HCT116 (cell line): ENCODE measurements at regions not wholly inside any gene's neighbourhood (a gene's known extent, or its start where the extent isn't known, plus 50 kb on each side); places are given as distances from the start of the nearest gene placed in this dataset. TPM values are rescaled to one million over a fixed set of nuclear protein-coding genes. Genes with fewer than 3 reads are reported as not detected.

Experiments
- POLR2A ChIP-seq: IDR thresholded peaks from 2 replicates; pipeline ENCODE4 v1.7.0; 2011; ENCODE audit warnings: borderline replicate concordance; ENCODE audit not compliant: insufficient read depth, insufficient read length; ENCODE audit errors: extremely low read depth
- YY1 ChIP-seq: IDR thresholded peaks from 2 replicates; pipeline ENCODE4 v1.6.1; 2011; ENCODE audit warnings: low read length, low read depth, moderate library complexity, mild to moderate bottlenecking; ENCODE audit not compliant: insufficient replicate concordance; ENCODE audit errors: extremely low read depth
- microRNA counts: library from miRNA; unstranded; fragments of <30 nt; microRNA quantifications from one replicate; lab custom pipeline; 2015
- microRNA-seq: library from miRNA; unstranded; fragments of <30 nt; microRNA quantifications from one replicate; pipeline ENCODE4, GENCODE V29; 2016; ENCODE audit warnings: borderline number of aligned reads
- TF ChIP-seq, protein P1 (sequence below), 3 experiments: fragments of 200-600 bp in 1 of 3; sonication (generic) in 1 of 3; IDR thresholded peaks in 2 of 3; conservative IDR thresholded peaks in 1 of 3; 2 replicates each; pipeline ENCODE4 v1.5.1; 2012 to 2017; ENCODE audit warnings: low read depth in 2 of 3, low read length in 2 of 3, antibody characterized with exemption in 1 of 3, borderline replicate concordance in 1 of 3, control low read depth in 1 of 3, mild to moderate bottlenecking in 1 of 3, mixed read lengths in 1 of 3, mixed run types in 1 of 3, moderate library complexity in 1 of 3; ENCODE audit not compliant: insufficient read depth in 1 of 3
- TF ChIP-seq, protein P2 (sequence below): IDR thresholded peaks from 2 replicates; pipeline ENCODE4 v1.6.1; 2011; ENCODE audit warnings: mild to moderate bottlenecking, low read length, moderate library complexity; ENCODE audit not compliant: insufficient replicate concordance; ENCODE audit errors: extremely low read depth

DNA sequence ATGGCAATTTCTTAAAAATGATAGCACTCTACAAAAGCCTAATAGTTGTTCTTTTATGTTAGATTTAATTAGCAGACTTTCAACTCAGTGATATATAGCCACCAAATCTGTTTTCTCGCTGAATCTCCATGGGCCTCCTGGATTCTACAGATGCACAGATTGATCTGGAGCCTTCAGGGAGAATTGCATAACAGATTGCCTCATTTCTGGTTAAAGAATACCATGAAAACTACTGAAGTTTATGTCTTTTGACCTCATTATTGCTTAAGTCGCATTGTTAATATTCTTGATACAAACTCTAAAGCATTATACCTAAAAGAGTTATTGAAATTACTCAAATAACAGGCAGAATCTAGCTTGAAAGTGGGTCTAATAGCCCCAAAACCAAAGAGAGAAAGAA lies 53.7 kb upstream of the PRR20A start (continued):
- TF ChIP-seq, protein P1, sequence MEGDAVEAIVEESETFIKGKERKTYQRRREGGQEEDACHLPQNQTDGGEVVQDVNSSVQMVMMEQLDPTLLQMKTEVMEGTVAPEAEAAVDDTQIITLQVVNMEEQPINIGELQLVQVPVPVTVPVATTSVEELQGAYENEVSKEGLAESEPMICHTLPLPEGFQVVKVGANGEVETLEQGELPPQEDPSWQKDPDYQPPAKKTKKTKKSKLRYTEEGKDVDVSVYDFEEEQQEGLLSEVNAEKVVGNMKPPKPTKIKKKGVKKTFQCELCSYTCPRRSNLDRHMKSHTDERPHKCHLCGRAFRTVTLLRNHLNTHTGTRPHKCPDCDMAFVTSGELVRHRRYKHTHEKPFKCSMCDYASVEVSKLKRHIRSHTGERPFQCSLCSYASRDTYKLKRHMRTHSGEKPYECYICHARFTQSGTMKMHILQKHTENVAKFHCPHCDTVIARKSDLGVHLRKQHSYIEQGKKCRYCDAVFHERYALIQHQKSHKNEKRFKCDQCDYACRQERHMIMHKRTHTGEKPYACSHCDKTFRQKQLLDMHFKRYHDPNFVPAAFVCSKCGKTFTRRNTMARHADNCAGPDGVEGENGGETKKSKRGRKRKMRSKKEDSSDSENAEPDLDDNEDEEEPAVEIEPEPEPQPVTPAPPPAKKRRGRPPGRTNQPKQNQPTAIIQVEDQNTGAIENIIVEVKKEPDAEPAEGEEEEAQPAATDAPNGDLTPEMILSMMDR (IDR thresholded peaks at IDR 0.05 in 2 of 3, conservative IDR thresholded peaks at IDR 0.05 in 1 of 3; ENCODE audit: borderline replicate concordance in 1 of 3, insufficient read depth in 1 of 3, low read depth in 2 of 3, low read length in 2 of 3) = no peak
- no peak for TF ChIP-seq YY1
- TF ChIP-seq, protein P2, sequence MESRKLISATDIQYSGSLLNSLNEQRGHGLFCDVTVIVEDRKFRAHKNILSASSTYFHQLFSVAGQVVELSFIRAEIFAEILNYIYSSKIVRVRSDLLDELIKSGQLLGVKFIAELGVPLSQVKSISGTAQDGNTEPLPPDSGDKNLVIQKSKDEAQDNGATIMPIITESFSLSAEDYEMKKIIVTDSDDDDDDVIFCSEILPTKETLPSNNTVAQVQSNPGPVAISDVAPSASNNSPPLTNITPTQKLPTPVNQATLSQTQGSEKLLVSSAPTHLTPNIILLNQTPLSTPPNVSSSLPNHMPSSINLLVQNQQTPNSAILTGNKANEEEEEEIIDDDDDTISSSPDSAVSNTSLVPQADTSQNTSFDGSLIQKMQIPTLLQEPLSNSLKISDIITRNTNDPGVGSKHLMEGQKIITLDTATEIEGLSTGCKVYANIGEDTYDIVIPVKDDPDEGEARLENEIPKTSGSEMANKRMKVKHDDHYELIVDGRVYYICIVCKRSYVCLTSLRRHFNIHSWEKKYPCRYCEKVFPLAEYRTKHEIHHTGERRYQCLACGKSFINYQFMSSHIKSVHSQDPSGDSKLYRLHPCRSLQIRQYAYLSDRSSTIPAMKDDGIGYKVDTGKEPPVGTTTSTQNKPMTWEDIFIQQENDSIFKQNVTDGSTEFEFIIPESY = no peak
- no peak for TF ChIP-seq POLR2A

MicroRNA genes in the stretch of these regions (microRNA counts, 767-probe panel; counts per million panel counts)
- not detected for microRNA hsa-miR-1297 (lab: Ali Mortazavi, UCI)

Small RNA genes in the stretch of these regions (microRNA-seq; reads per million reads assigned to microRNA genes)
- gene MIR1297 (not detected), gene MIR5007 (not detected)
